Stimulated activated CD8-positive, alpha-beta memory T cell treated with anti-CD3 and anti-CD28 coated beads, Interleukin-2, amount 100 ng/mL, for 1 hour (primary cell): ENCODE measurements at regions not wholly inside any gene's neighbourhood (a gene's known extent, or its start where the extent isn't known, plus 50 kb on each side); places are given as distances from the start of the nearest gene placed in this dataset.

Experiments used
- DNase-seq, 2 donors: peaks; one replicate each; pipeline ENCODE4 v3.0.0-alpha.2; 2020; ENCODE audit warnings: low read depth in 2 of 2

DNA sequence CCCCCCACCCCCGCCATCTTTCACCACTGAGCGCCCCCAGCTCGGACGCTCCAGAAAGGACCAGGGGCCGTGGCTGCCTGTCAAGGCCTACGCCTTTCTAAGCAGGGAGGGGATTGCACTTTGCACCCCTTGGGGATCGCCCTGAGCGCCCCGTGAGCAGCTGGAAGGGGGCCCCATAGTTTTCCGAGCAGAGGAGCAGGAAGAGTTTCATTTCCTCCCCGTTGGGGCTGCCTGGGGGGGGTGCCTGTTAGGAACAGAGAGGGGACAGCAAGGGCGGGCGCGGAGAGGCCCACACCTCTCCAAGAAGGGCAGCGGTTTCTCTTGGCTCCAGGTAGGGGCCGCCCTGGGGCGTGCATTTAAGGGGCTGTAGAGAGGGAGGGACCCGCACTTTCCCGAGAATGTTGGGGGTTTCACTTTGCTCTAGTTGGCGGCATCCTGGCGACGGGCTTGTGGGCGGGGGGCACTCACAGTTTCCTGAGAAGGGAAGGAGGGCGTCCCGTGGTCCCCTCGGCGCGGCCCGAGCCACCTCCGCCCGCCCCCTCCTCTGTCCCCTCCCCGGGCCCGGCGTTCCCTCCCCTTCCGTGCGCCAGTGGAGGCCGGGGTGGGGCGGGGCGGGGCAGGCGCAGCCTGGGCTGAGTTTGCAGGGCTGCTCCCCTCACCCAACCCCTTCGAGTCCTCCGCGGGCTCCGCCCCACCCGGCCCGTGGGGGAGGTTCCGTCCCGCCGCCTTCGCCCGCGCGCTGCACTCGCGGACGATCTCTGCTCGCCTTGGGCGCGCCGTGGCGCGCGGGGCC is 82.3 kb upstream of the CD99 start:
- DNase-seq, result peak; percentile 65 to 79

DNA sequence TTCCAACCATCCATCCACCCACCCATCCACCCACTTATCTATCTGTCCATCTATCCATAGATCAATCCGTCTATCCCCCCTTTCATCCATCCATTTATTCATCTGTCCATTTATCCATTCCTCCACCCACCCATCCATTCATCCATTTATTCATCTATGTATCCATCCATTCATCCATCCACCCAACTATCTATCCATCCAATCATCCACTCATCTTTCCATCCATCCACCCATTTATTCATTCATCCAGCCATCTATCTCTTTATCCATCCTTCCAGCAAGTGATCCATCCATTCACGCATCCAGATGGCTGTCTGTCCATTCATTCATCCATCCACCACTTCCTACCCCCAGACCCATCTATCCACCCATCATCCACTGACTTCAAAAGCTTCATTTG is 84.0 kb upstream of the CD99 start:
- DNase-seq, result no peak

DNA sequence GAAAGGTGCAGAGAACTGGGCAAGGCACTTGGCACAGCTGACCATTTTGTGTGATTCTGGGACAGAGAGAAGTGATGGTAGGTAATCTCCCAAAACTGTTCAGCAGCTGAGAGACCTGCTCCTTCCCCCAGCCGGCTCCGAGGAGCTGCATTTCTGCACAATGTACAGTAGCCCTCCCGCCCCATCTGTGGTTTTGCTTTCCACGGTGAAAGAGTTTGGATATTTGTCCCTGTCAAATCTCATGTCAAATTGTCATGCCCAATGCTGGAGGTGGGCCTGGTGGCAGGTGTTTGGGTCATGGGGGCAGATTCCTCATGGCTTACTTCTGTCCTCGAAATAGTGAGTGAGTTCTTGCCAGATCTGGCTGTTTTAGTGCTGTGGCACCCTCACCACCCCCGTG is 90.5 kb upstream of the CD99 start:
- no peak for DNase-seq

DNA sequence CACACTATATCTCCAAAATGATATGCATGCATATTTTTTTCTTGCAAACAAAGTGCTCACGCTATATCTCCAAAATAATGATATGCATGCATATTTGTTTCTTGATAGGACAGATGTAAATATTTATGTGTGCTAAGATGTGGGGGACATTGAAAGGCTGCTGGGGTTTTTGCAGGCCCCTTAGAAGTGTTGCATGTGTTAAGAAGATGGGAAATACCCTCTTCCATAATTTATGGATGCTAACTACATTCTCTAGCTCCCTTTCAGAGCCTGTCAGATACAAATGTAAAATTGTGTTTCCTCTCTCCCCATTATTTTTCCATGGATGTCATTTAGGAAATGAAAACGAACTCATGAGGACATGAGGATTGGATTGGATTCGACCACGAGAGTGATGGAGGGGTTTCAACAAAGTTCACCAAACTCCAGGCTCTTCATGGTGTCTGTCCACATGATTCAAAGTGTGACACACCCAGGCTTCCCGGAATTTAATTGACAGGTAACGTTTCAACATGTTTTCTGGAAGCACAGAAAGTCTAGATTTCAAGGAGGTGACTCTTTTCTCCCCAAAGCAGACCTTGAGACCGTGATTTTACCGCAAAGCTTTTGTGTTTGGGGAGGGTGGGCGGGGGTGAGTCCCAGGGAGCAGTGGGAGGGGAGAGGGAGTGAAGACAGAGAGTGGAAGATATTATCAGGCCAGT is 94.4 kb upstream of the CD99 start:
- no peak for DNase-seq

DNA sequence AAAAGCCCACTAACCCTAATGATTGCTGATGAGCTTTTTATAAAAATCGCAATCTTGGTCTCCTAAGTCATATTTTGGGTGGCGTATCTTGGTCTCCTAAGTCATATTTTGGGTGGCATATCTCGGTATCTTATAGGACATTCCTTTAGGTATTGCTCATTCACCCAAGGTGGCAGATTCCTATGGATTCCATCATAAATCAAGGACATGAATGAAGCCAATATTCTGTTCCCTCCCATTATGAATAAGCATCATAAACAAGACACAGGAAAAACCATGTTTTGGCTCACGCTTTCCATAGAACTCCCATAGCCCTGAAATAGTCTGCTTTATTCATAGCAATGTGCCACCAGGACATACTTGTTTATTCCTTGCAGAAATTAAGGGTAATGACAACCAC is 95.0 kb upstream of the CD99 start:
- no peak for DNase-seq

DNA sequence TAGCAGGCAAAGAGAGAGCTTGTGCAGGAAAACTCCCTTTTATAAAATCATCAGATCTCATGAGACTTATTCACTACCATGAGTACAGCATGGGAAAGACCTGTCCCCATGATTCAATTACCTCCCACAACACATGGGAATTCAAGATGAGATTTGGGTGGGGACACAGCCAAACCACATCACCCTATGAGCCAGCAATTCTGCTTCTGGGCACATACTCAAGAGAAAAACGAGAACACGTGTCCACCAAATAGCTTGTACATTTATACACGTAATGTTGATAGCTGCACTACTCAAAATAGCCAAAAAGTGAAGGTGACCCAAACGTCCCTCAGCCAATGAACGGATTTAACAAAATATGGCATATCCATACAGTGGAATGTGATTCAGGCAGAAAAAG is 94.5 kb upstream of the DHRSX start:
- no peak for DNase-seq

DNA sequence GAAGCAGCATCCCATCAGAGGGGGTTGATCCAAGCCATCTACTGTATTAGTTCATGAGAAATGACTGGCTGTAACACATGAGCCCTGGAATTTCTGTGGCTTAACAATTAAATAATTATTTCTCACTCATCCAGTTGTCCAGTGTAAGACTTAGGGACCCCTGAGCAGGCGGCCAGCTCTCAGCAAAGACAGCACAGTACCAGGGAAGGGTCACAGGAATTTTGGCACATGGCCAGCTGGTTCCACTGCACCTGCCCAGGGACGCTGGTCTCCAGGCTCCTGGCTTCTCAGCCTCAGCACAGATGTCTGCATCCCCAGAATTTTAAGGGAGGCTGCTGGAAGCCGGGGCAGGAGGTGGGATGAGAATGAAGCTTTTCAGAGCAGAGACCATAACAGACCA is 93.7 kb upstream of the DHRSX start:
- DNase-seq, result no peak

DNA sequence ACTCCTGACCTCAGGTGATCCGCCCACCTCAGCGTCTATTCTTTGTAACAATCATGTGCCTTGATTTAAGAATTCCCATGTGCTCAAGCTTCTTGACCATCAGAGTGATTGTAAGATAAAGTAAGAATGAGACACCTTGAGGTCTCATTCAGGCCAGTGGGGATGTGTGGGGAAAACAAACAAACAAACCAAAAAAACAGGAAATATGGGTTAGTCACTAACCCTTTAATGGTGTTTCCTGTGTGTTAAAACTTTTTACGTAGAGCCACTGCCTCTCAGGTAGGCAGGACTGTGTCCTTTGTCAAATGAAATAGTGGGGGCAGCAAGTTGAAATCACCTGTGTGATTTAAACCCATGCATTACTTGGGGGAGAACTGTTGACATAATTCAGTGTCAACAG is 91.5 kb upstream of the DHRSX start:
- DNase-seq, result no peak

DNA sequence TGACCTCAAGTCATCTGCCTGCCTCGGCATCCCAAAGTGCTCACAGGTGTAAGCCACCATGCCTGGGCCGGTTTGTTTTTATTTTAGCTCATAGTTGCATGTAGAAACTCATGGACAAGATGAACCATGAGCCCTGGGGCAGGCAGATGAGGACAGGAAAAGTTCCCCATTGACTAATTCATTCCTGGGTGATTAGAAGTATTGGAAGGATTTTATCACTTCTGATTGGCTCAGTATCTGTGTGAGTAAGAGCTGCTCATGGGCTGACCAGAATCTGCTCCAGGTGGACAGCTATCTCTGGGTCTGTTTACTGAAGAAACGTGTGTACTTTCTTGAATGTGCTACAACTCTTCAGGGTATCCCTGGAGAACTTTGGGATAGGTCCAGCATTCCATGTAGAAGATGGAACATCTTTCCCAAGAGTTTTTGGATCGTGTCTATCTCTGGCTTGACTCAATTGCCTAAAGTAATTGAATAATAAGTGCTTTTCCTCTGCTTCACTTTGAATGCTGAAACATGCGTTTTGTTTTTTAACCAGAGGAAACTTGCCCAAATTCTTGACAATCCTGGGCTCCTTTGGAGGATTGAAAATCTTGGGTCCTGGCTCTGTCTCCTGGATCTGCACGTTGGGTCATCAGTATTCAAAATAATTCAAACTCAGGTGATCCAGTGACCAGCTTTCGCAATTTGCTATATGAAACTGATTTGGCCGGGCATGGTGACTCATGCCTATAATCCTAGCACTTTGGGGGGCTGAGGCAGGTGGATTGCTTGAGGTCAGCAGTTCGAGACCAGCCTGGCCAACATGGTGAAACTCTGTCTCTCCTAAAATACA is 88.6 kb upstream of the DHRSX start:
- no peak for DNase-seq

DNA sequence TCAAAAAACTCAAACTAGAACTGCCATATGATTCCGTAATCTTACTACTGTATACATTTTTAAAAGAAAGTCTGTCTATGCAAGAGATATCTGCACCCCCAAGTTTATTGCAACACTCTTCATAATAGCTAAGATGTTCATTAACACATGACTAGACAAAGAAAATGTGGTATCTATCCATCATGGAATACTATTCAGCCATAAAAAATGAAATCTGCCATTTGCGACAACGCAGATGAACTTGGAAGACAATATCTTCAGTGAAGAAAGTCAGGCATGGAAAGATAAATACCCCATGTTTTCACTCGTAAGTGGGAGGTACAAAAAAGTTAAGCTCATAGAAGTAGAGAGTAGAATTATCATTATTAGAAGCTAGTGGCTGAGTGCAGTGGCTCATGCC is 87.3 kb upstream of the DHRSX start:
- no peak for DNase-seq

DNA sequence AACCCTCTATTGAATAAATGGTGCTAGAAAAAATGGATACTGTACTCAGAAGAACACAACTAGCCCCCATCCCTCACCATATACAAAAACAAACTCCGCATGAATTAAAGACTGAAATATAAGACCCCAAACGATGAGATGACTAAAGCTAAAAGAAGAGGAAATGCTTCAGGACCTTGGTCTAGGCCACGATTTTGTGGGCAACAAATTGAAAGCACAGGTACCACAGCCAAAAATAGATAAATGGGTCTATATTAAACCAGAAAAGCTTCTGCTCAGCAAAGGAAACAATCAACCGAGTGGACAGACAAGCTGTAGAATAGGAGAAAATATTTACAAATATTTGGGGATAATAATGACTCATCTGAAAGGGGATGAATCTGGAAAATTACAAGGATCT is 86.4 kb upstream of the DHRSX start:
- DNase-seq, result no peak

DNA sequence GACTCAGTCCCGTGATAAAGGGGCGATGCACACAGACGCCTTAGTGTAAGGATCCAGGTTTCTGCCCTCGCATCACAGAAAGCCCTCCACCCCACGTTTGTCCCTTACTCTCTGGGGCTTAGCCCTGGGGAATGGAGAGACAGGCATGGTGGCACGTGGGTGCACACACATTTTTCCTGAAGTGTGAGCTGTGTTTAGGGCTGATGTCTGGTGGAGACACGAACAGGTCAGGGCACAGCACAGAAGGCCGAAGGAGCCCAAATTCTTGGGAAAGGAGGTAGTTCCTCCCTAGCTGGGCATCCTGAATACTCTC is 84.3 kb upstream of the DHRSX start:
- DNase-seq, result no peak

DNA sequence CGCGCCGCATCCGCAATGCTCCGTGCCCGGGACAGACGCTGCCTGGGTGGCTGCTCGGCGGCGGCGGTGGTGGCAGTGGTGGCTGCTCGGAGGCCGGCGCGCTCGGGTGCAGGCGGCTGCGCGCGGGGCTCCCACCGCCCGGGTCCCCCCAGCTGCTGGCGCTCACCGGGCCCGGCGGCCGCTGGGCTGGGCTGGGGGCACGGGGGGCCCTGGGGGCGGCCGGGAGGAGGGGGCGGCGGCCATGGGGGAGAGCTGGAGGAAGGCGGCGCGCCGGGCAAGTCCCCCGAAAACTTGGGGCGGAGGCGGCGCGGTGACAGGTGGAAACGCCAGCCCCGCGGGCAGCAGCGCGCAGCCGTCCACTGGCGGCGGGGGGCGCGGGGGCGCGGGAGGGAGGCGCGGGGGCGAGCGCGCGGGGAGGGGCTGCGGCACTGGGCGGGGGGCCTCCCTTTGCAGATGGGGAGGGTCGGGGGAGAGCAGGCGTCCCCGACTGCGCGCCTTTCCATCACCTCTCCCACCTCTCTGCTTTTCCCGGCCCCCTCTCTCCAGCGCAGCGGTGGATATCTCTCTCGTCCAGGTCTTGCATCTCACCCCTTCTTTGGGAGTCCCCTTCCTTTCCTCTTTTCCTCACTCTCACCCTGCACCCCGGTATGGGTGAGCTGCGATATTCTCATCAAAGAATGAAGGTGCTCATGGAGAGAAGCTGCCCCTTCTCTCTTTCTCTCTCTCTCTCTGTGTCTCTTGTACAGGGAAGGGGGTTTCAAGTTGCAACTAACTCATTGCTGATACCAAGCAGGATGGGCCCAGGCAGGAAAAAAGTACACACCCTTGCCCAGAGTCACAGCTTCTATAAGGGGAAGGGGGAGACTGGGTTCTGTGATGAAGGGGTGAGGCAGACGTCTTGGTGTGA is 83.7 kb upstream of the DHRSX start:
- no peak for DNase-seq

DNA sequence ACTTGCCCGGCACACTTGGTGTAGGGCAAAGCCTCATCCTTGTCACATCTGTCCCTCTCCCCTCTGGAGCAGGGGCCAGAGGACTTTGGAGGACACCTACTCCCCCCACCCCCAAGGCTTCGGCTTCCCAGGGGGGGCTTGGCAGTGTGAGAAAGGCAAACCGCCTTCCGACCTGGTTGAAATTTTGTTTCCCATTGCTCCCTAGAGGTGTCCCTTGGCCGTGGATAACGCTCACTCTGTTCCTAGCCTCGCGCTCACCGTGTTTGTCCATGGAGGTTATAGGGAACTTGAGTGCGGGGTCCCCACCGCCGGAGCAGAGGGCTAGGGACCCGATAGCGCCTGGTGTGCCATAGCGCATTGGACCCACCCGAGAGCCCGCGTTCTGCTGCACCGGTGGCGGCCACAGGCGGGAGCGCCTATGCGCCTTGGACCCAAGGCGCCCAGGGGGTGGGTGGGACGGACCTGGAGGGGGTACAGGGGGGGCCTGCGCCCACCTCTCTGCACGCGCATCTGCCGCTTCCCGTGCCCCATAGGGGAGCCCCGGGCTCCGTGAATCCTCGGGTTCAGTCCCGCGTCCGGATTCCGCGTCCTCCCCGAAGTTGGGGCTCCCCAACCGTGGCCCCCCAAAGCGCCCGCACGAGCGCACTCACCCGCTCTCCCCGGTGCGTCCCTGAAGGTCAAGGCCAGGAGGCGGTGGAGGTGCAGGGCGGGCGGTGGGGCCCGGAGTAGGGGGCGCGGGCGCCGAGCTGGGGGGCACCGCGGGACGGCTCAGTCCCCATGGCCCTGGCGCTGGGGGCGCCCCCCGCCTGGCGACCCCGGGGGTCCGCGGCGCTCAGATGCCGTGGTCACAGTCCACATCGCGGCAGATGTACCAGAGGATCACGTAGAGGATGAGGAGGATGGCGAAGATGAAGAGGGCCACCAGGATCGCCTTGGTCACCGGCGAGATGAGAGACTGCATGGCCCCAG is 82.7 kb upstream of the DHRSX start:
- no peak for DNase-seq

DNA sequence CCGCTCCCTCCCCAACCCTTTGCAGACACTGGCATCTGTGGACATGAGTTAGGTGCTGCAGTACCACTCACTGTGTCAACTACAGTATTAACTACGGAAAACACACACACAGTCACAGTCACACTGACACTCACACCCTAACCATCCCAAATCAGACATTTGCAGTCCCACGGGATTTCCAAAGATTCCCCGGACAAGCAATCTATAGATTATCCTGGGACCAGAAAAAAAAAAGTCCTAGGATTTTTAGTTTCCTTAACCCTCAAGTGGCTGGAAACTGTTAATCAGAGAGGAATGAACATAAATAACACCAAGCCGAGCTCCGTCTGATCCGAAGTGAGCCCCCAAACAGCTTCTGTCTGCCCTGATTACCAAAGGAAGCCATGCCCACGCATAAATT is 81.9 kb upstream of the DHRSX start:
- no peak for DNase-seq

DNA sequence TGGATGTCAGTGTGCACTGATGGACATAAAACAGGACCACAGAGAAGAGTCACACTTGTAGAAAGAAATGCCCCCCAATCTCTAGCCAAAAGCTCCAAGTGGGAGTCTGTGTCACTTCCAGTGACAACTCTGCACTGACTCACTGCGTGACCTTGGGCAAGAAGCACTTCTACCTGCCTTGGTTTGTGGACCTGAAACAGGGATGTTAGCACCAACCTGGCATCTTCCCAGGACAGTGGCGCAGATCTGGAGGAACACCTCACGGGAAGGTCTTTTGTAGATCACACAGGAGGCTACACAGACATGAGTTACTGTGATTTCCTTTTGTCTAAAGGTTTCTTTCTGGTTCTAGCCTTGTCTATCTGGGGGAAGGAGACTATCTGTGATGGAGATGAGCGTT is 80.5 kb upstream of the DHRSX start:
- DNase-seq, result no peak

DNA sequence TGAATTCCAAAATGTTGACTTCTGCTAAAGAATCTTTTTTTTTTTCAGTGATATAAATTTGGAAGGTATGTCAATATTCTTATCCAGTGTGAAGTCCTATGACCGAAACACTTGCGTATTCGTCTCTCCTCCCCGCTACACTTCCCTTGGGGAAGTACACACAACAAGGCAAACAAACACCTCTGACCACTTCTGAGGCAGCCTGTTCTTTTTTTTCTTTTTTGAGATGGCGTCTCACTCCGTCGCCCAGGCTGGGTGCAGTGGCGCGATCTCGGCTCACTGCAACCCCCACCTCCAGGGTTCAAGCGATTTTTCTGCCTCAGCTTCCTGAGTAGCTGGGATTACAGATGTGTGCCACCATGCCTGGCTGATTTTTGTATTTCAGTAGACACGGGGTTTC is 78.1 kb upstream of the DHRSX start:
- DNase-seq, result no peak

DNA sequence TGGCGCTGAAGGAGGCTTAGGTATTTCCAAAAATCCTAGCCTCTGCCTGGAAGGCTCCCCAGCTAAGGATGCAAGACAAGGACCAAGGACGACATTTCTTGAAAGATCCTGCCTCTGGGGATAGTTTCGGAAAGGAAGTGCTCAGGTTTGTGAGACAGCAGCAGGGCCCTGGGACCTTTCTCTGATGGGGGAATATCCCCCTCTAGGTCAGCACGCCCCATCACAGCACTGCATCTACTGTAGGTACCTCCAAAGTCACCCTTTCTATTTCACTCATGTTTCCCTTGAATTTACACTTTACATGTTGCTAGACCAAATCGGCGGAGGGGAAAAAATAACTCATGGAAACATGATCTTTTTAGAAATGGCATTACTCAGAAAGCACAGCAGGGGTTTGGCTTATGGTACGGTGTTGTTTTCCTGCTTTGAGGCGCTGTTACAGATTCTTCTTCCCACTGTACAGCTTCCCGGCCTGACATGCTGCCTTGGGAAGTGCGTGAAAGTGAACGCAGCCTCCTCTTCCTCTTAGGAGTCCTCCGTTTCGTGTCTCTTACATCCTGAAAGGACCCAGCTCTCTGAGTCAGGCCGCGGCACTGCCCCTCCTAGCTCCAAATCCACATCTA is 77.2 kb upstream of the DHRSX start:
- no peak for DNase-seq

DNA sequence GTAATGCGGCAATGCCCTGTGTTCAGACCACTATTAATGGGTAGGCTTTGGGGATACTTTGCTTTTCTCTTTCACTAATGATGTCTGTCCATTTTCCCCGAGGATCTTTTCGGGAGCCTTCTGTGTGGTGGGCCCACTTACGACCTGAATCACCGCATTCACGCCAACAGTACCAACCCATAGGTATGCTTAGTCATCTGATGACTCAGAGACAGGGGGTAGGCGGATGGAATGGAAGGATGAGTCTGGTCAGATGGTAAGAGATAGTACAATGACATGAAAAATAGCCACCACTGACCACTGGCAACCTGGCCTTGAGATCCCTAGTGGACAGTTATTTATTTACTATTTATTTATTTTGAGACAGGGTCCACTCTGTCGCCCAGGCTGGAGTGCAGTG is 76.0 kb upstream of the DHRSX start:
- no peak for DNase-seq

DNA sequence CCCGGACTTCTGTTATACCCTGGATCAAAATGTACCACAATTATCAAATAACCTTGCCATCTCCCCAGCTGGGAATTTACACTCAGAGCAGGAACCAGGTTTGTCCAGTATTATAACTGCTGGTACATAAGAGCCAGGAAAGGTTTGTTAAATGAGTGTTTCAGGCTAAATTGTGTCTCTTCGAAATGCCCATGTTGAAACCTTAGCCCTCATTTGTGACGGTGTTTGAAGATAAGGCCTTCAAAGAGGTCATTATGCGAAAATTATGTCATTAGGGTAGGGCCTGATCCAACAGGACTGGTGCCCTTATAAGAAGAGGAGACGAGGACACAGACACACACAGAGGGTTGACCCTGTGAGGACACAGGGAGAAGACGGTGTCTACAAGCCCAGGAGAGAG is 73.5 kb upstream of the DHRSX start:
- DNase-seq, result no peak
